K562 (cell line): ENCODE measurements at regions not wholly inside any gene's neighbourhood (a gene's known extent, or its start where the extent isn't known, plus 50 kb on each side); places are given as distances from the start of the nearest gene placed in this dataset.

Experiments used
- ADNP ChIP-seq: fragments of 200-800 bp; sonication (Bioruptor generic); IDR thresholded peaks from 2 replicates; pipeline ENCODE4 v1.6.1; 2016; ENCODE audit warnings: missing genetic modification characterization, missing compliant biosample characterization
- CEBPB ChIP-seq: fragments of 450-650 bp; IDR thresholded peaks from 2 replicates; pipeline ENCODE4 v1.6.1; 2016; ENCODE audit warnings: missing genetic modification characterization, missing compliant biosample characterization
- CEBPG ChIP-seq, 3 experiments: fragments of 200-800 bp in 1 of 3; sonication (Bioruptor generic) in 1 of 3; sonication (generic) in 1 of 3; formaldehyde crosslinking in 1 of 3; IDR thresholded peaks in 2 of 3; conservative IDR thresholded peaks in 1 of 3; 2 replicates each; pipeline versions ENCODE4 v1.6.1 to v1.8.0; 2016 to 2022; ENCODE audit warnings: missing compliant biosample characterization in 2 of 3, missing genetic modification characterization in 2 of 3, mild to moderate bottlenecking in 1 of 3, missing genetic modification reagents in 1 of 3
- ELF1 ChIP-seq: fragments of 200-800 bp; sonication (Bioruptor generic); IDR thresholded peaks from 2 replicates; pipeline ENCODE4 v1.6.1; 2016; ENCODE audit warnings: missing genetic modification characterization, missing compliant biosample characterization
- FIP1L1 ChIP-seq: fragments of 200-400 bp; formaldehyde crosslinking; IDR thresholded peaks from 2 replicates; pipeline ENCODE4 v1.6.1; 2018; ENCODE audit warnings: mild to moderate bottlenecking, low read depth, low read length; ENCODE audit not compliant: poor library complexity, severe bottlenecking
- PHF21A ChIP-seq: fragments of 450-650 bp; IDR thresholded peaks from 2 replicates; pipeline ENCODE4 v1.6.1; 2017; ENCODE audit warnings: low read depth, borderline replicate concordance
- RBM25 ChIP-seq: fragments of 200-400 bp; formaldehyde crosslinking; IDR thresholded peaks from 2 replicates; pipeline ENCODE4 v1.6.1; 2018; ENCODE audit warnings: low read length, low read depth, moderate library complexity; ENCODE audit not compliant: severe bottlenecking
- SAFB ChIP-seq: fragments of 200-400 bp; formaldehyde crosslinking; IDR thresholded peaks from 2 replicates; pipeline ENCODE4 v1.6.1; 2017; ENCODE audit warnings: low read depth, low read length, borderline replicate concordance
- SMC3 ChIP-seq: conservative IDR thresholded peaks from 2 replicates; pipeline ENCODE4 v1.6.1; 2011; ENCODE audit warnings: low read depth, low read length, improper control_type of control experiment; ENCODE audit not compliant: insufficient read depth
- STAT5A ChIP-seq: IDR thresholded peaks from 2 replicates; pipeline ENCODE4 v1.6.1; 2012; ENCODE audit warnings: low read length, inconsistent platforms, borderline replicate concordance
- ZKSCAN3 ChIP-seq: fragments of 250-450 bp; sonication (Bioruptor Pico); IDR thresholded peaks from 2 replicates; pipeline ENCODE4 v1.4.0; 2020
- ZNF3 ChIP-seq: fragments of 250-450 bp; sonication (Bioruptor Pico); IDR thresholded peaks from 2 replicates; pipeline ENCODE4 v1.5.0; 2021; ENCODE audit warnings: mild to moderate bottlenecking, moderate library complexity
- ZNF77 ChIP-seq: fragments of 250-450 bp; sonication (Bioruptor Pico); IDR thresholded peaks from 2 replicates; pipeline ENCODE4 v1.5.0; 2020
- ZNF780A ChIP-seq: fragments of 250-450 bp; sonication (Bioruptor Pico); IDR thresholded peaks from 2 replicates; pipeline ENCODE4 v1.5.0; 2021; ENCODE audit warnings: mild to moderate bottlenecking
- TF ChIP-seq, protein P1 (sequence below), 2 experiments: fragments of 450-650 bp in 1 of 2; sonication (generic) in 1 of 2; formaldehyde crosslinking in 1 of 2; IDR thresholded peaks; 2 replicates each; pipeline versions ENCODE4 v1.7.1 to v1.9.0; 2016 to 2022; ENCODE audit warnings: inconsistent platforms in 1 of 2, mild to moderate bottlenecking in 1 of 2, missing genetic modification reagents in 1 of 2
- TF ChIP-seq, protein P2 (sequence below): sonication (generic); formaldehyde crosslinking; IDR thresholded peaks from 2 replicates; pipeline ENCODE4 v1.8.1; 2023; ENCODE audit warnings: mild to moderate bottlenecking, missing genetic modification reagents, moderate library complexity

DNA sequence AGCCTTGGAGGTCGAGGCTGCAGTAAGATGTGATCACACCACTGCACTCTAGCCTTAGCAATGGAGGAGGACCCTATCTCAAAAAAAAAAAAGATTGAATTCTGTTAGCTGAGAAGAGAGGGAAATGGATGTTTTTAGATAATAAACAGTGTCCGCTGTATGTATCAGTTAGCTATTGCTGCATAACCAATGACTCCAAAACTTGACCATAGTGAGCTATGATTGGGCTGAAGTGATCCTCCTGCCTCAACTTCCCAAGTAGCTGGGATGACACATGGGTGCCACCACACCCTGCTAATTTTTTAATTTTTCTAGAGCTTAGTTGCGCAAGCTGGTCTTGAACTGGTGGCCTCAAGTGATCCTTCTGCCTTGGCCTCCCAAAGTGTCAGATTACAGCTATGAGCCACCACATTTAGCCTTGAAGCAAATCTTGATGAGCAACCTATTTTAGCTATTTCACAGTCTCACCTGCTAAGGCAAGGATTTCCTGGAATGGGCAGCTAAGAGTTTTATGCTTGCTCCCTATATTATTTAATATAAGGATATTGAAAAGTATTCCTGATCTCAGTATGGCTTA lies 68.3 kb upstream of the ATF7IP2 start (continued):
- TF ChIP-seq, protein P1, sequence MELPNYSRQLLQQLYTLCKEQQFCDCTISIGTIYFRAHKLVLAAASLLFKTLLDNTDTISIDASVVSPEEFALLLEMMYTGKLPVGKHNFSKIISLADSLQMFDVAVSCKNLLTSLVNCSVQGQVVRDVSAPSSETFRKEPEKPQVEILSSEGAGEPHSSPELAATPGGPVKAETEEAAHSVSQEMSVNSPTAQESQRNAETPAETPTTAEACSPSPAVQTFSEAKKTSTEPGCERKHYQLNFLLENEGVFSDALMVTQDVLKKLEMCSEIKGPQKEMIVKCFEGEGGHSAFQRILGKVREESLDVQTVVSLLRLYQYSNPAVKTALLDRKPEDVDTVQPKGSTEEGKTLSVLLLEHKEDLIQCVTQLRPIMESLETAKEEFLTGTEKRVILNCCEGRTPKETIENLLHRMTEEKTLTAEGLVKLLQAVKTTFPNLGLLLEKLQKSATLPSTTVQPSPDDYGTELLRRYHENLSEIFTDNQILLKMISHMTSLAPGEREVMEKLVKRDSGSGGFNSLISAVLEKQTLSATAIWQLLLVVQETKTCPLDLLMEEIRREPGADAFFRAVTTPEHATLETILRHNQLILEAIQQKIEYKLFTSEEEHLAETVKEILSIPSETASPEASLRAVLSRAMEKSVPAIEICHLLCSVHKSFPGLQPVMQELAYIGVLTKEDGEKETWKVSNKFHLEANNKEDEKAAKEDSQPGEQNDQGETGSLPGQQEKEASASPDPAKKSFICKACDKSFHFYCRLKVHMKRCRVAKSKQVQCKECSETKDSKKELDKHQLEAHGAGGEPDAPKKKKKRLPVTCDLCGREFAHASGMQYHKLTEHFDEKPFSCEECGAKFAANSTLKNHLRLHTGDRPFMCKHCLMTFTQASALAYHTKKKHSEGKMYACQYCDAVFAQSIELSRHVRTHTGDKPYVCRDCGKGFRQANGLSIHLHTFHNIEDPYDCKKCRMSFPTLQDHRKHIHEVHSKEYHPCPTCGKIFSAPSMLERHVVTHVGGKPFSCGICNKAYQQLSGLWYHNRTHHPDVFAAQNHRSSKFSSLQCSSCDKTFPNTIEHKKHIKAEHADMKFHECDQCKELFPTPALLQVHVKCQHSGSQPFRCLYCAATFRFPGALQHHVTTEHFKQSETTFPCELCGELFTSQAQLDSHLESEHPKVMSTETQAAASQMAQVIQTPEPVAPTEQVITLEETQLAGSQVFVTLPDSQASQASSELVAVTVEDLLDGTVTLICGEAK (IDR thresholded peaks at IDR 0.05): no peak
- TF ChIP-seq, protein P1 (CRISPR knock-in tag; IDR thresholded peaks at IDR 0.05): no peak
- TF ChIP-seq, protein P2, sequence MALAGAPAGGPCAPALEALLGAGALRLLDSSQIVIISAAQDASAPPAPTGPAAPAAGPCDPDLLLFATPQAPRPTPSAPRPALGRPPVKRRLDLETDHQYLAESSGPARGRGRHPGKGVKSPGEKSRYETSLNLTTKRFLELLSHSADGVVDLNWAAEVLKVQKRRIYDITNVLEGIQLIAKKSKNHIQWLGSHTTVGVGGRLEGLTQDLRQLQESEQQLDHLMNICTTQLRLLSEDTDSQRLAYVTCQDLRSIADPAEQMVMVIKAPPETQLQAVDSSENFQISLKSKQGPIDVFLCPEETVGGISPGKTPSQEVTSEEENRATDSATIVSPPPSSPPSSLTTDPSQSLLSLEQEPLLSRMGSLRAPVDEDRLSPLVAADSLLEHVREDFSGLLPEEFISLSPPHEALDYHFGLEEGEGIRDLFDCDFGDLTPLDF (CRISPR knock-in tag): no peak
- no peak for TF ChIP-seq SAFB
- TF ChIP-seq STAT5A: no peak
- TF ChIP-seq ZNF780A (CRISPR knock-in tag): no peak
- TF ChIP-seq SMC3: no peak
- 0 out of 2 replicates have a peak, but pooled peaks have one; percentile 27 for TF ChIP-seq ADNP (tag)
- no peak for TF ChIP-seq FIP1L1
- no peak for TF ChIP-seq ZNF77 (CRISPR knock-in tag)
- TF ChIP-seq CEBPG (CRISPR knock-in tag; IDR thresholded peaks at IDR 0.05): no peak
- 0 out of 4 replicates have a peak, but pooled peaks of 1 of the 2 experiments have one; percentile 27 for TF ChIP-seq CEBPG (tag; conservative IDR thresholded peaks at IDR 0.05 in 1 of 2, IDR thresholded peaks at IDR 0.05 in 1 of 2)
- no peak for TF ChIP-seq ZNF3 (CRISPR knock-in tag)
- TF ChIP-seq CEBPB: peak; percentile 67; the same call in 1 of the 2 replicates
- peak; percentile 65 for TF ChIP-seq RBM25
- no peak for TF ChIP-seq ZKSCAN3
- no peak for TF ChIP-seq PHF21A
- TF ChIP-seq ELF1 (tag): no peak
- TF ChIP-seq, all 486 proteins: peak for 6
